ENCODE measurements at regions not wholly inside any gene's neighbourhood (a gene's known extent, or its start where the extent isn't known, plus 50 kb on each side); places are given as distances from the start of the nearest gene placed in this dataset.

GRCh38 chr4:46653842-46654241 lies 255.2 kb downstream of the COX7B2 start:
- Mint-ChIP-seq H3K4me3 (ENCODE audit: low read depth) (no peak overlapping the region), H3K27me3 (no peaks in the 10 kb centered on the region), H3K36me3 (ENCODE audit: insufficient read depth) (no peaks in the 10 kb centered on the region), H3K9me3 (ENCODE audit: low read depth) (no peaks in the 10 kb centered on the region), H3K27ac (no peak overlapping the region), H3K4me1 (ENCODE audit: low read depth) (peaks cover 2% of the 10 kb centered on the region)
- no peak for DNase-seq (ENCODE audit: low spot score, unreplicated experiment)
- no peak for TF ChIP-seq CTCF (IDR thresholded peaks at IDR 0.05; ENCODE audit: unreplicated experiment)

GRCh38 chr4:46649390-46649789 lies 259.5 kb upstream of the GABRA2 start:
- Mint-ChIP-seq H3K4me3 (ENCODE audit: low read depth) (no peak overlapping the region), H3K9me3 (ENCODE audit: low read depth) (no peaks in the 10 kb centered on the region), H3K4me1 (ENCODE audit: low read depth) (no peaks in the 10 kb centered on the region), H3K27ac (no peak overlapping the region), H3K27me3 (no peaks in the 10 kb centered on the region), H3K36me3 (ENCODE audit: insufficient read depth) (no peaks in the 10 kb centered on the region)
- no peak for DNase-seq (ENCODE audit: low spot score, unreplicated experiment)
- no peak for TF ChIP-seq CTCF (IDR thresholded peaks at IDR 0.05; ENCODE audit: unreplicated experiment)

GRCh38 chr4:46648088-46648744 lies 258.3 kb upstream of the GABRA2 start:
- H3K4me1 Mint-ChIP-seq (ENCODE audit: low read depth): no peaks in the 10 kb centered on the region
- no peak overlapping the region for H3K27ac Mint-ChIP-seq
- TF ChIP-seq CTCF (IDR thresholded peaks at IDR 0.05; ENCODE audit: unreplicated experiment): peak; percentile 89
- no peak overlapping the region for H3K4me3 Mint-ChIP-seq (ENCODE audit: low read depth)
- peak; percentile 24 for DNase-seq (ENCODE audit: low spot score, unreplicated experiment)
- H3K27me3 Mint-ChIP-seq: no peaks in the 10 kb centered on the region
- no peaks in the 10 kb centered on the region for H3K9me3 Mint-ChIP-seq (ENCODE audit: low read depth)
- H3K36me3 Mint-ChIP-seq (ENCODE audit: insufficient read depth): no peaks in the 10 kb centered on the region

GRCh38 chr4:46645126-46645525 lies 255.2 kb upstream of the GABRA2 start:
- Mint-ChIP-seq H3K4me1 (ENCODE audit: low read depth) (no peaks in the 10 kb centered on the region), H3K9me3 (ENCODE audit: low read depth) (no peaks in the 10 kb centered on the region), H3K36me3 (ENCODE audit: insufficient read depth) (no peaks in the 10 kb centered on the region), H3K27ac (no peak overlapping the region), H3K4me3 (ENCODE audit: low read depth) (no peak overlapping the region), H3K27me3 (no peaks in the 10 kb centered on the region)
- TF ChIP-seq CTCF (IDR thresholded peaks at IDR 0.05; ENCODE audit: unreplicated experiment): no peak
- DNase-seq (ENCODE audit: low spot score, unreplicated experiment): no peak
